H9 (cell line): ENCODE measurements at regions not wholly inside any gene's neighbourhood (a gene's known extent, or its start where the extent isn't known, plus 50 kb on each side); places are given as distances from the start of the nearest gene placed in this dataset.
A peak's percentile ranks its signal among the peaks of the same experiment; 100 is the strongest.

Experiments used
- DNase-seq: peaks from one replicate; pipeline ENCODE4 v3.0.0-alpha.2; 2017
- H2AFZ ChIP-seq: one replicate; pipeline ENCODE4 v1.6.1; 2013; ENCODE audit warnings: mild to moderate bottlenecking, low read length, control low read depth, moderate library complexity
- H2AK5ac ChIP-seq: 2 replicates; pipeline ENCODE4 v1.6.1; 2013; ENCODE audit warnings: low read length, control low read depth, mixed read lengths; ENCODE audit not compliant: insufficient read length
- H2BK120ac ChIP-seq: one replicate; pipeline ENCODE4 v1.6.1; 2013; ENCODE audit warnings: low read depth, mild to moderate bottlenecking, low read length, control low read depth, inconsistent platforms; ENCODE audit not compliant: poor library complexity, severe bottlenecking
- H2BK12ac ChIP-seq: 2 replicates; pipeline ENCODE4 v1.6.1; 2013; ENCODE audit warnings: low read length, control low read depth, mixed read lengths, low read depth; ENCODE audit not compliant: insufficient read length
- H2BK15ac ChIP-seq: 2 replicates; pipeline ENCODE4 v1.6.1; 2013; ENCODE audit warnings: low read depth, low read length, control low read depth
- H2BK20ac ChIP-seq: one replicate; pipeline ENCODE4 v1.6.1; 2013; ENCODE audit warnings: low read depth, mild to moderate bottlenecking, low read length, control low read depth, inconsistent platforms; ENCODE audit not compliant: poor library complexity, severe bottlenecking
- H2BK5ac ChIP-seq: 2 replicates; pipeline ENCODE4 v1.6.1; 2013; ENCODE audit warnings: low read length, control low read depth, mixed read lengths; ENCODE audit not compliant: insufficient read length
- H3K14ac ChIP-seq: 2 replicates; pipeline ENCODE4 v1.6.1; 2013; ENCODE audit warnings: low read length, control low read depth; ENCODE audit not compliant: insufficient read depth
- H3K18ac ChIP-seq: 2 replicates; pipeline ENCODE4 v1.6.1; 2013; ENCODE audit warnings: low read depth, mild to moderate bottlenecking, mixed read lengths, low read length, control low read depth; ENCODE audit not compliant: insufficient read length
- H3K23ac ChIP-seq: 2 replicates; pipeline ENCODE4 v1.6.1; 2013; ENCODE audit warnings: low read length, control low read depth, mixed read lengths, low read depth; ENCODE audit not compliant: insufficient read length
- H3K23me2 ChIP-seq: 2 replicates; pipeline ENCODE4 v1.6.1; 2013; ENCODE audit warnings: low read depth, mild to moderate bottlenecking, mixed read lengths, low read length, control low read depth; ENCODE audit not compliant: insufficient read length, poor library complexity, severe bottlenecking
- H3K27ac ChIP-seq: 2 replicates; pipeline ENCODE4 v1.5.1; 2013; ENCODE audit warnings: low read length, control low read depth, mixed read lengths, low read depth; ENCODE audit not compliant: insufficient read length
- H3K27me3 ChIP-seq: 2 replicates; pipeline ENCODE4 v1.6.1; 2013; ENCODE audit warnings: low read length, control low read depth, inconsistent platforms; ENCODE audit not compliant: insufficient read depth
- H3K4ac ChIP-seq: 2 replicates; pipeline ENCODE4 v1.6.1; 2013; ENCODE audit warnings: low read depth, mild to moderate bottlenecking, control low read depth, inconsistent platforms, low read length, moderate library complexity
- H3K4me1 ChIP-seq: 2 replicates; pipeline ENCODE4 v1.6.1; 2013; ENCODE audit warnings: low read length, control low read depth, inconsistent platforms; ENCODE audit not compliant: insufficient read depth
- H3K4me2 ChIP-seq: 2 replicates; pipeline ENCODE4 v1.6.1; 2013; ENCODE audit warnings: low read length, control low read depth, mixed read lengths; ENCODE audit not compliant: insufficient read length, insufficient read depth
- H3K56ac ChIP-seq: 2 replicates; pipeline ENCODE4 v1.6.1; 2013; ENCODE audit warnings: low read depth, mild to moderate bottlenecking, mixed read lengths, low read length, control low read depth; ENCODE audit not compliant: insufficient read length
- H3K79me1 ChIP-seq: 2 replicates; pipeline ENCODE4 v1.6.1; 2013; ENCODE audit warnings: low read depth, mild to moderate bottlenecking, moderate library complexity, low read length, control low read depth, inconsistent platforms; ENCODE audit not compliant: insufficient read depth, poor library complexity, severe bottlenecking
- H3K79me2 ChIP-seq: 2 replicates; pipeline ENCODE4 v1.6.1; 2013; ENCODE audit warnings: low read length, control low read depth, inconsistent platforms; ENCODE audit not compliant: insufficient read depth
- H3K9ac ChIP-seq: 2 replicates; pipeline ENCODE4 v1.6.1; 2013; ENCODE audit warnings: low read length, control low read depth, mixed read lengths; ENCODE audit not compliant: insufficient read length; ENCODE audit errors: extremely low read depth
- H3K9me3 ChIP-seq: one replicate; pipeline ENCODE4 v1.6.1; 2013; ENCODE audit warnings: low read depth, low read length, inconsistent platforms; ENCODE audit not compliant: control insufficient read depth
- H3T11ph ChIP-seq: one replicate; pipeline ENCODE4 v1.6.1; 2013; ENCODE audit warnings: mild to moderate bottlenecking, low read length, control low read depth, inconsistent platforms
- H4K20me1 ChIP-seq: one replicate; pipeline ENCODE4 v1.6.1; 2013; ENCODE audit not compliant: control insufficient read depth, insufficient read length, insufficient read depth
- H4K5ac ChIP-seq: 2 replicates; pipeline ENCODE4 v1.6.1; 2013; ENCODE audit warnings: low read depth, mild to moderate bottlenecking, mixed read lengths, low read length, control low read depth; ENCODE audit not compliant: insufficient read length
- H4K8ac ChIP-seq: replicated peaks from 2 replicates; pipeline ENCODE4 v1.6.1; 2013; ENCODE audit warnings: low read length, control low read depth, mixed read lengths, low read depth; ENCODE audit not compliant: insufficient read length
- H4K91ac ChIP-seq: 2 replicates; pipeline ENCODE4 v1.6.1; 2013; ENCODE audit warnings: low read depth, mild to moderate bottlenecking, moderate library complexity, mixed read lengths, low read length, control low read depth; ENCODE audit not compliant: insufficient read length
- H3K27ac Mint-ChIP-seq, 3 experiments: 2 replicates in 2 of 3; 3 replicates in 1 of 3; pipeline ENCODE4 v1.8.0; 2020 to 2021; ENCODE audit warnings: mixed read lengths in 3 of 3, mild to moderate bottlenecking in 1 of 3, moderate library complexity in 1 of 3
- H3K27me3 Mint-ChIP-seq: 2 replicates; pipeline ENCODE4 v1.8.0; 2021; ENCODE audit warnings: low read depth, mild to moderate bottlenecking, moderate library complexity, mixed read lengths
- H3K36me3 Mint-ChIP-seq, 3 experiments: 2 replicates in 2 of 3; 3 replicates in 1 of 3; pipeline ENCODE4 v1.8.0; 2020 to 2021; ENCODE audit warnings: low read depth in 3 of 3, mixed read lengths in 3 of 3; ENCODE audit not compliant: insufficient read depth in 1 of 3
- H3K4me1 Mint-ChIP-seq, 2 experiments: 2 replicates each; pipeline ENCODE4 v1.8.0; 2020; ENCODE audit warnings: mixed read lengths in 2 of 2
- H3K4me3 Mint-ChIP-seq, 2 experiments: 2 replicates in 1 of 2; 3 replicates in 1 of 2; pipeline ENCODE4 v1.8.0; 2020 to 2021; ENCODE audit warnings: mild to moderate bottlenecking in 2 of 2, mixed read lengths in 2 of 2, moderate library complexity in 1 of 2
- H3K9me3 Mint-ChIP-seq, 2 experiments: 2 replicates in 1 of 2; 3 replicates in 1 of 2; pipeline ENCODE4 v1.8.0; 2020; ENCODE audit warnings: mild to moderate bottlenecking in 2 of 2, mixed read lengths in 2 of 2, moderate library complexity in 1 of 2
- WGBS: extraction: QIAGEN DNeasy Blood & Tissue Kit; methylation state at CpG from one replicate; pipeline ENCODE4 v1.1.7; 2013; ENCODE audit warnings: missing lambda C conversion rate, low lambda C conversion rate, mixed read lengths; ENCODE audit not compliant: insufficient read length; ENCODE audit errors: extremely low coverage; 5-methylcytosine and 5-hydroxymethylcytosine counted together
- TF ChIP-seq, protein P1 (sequence below): fragments of 200-600 bp; sonication (generic); conservative IDR thresholded peaks from 3 replicates; pipeline ENCODE4 v1.8.0; 2021; ENCODE audit warnings: antibody characterized with exemption, mild to moderate bottlenecking

- H3K79me1 ChIP-seq, result no peaks in the 10 kb centered on the region
- no peak overlapping the region for H3T11ph ChIP-seq
- no peaks in the 10 kb centered on the region for H3K9me3 ChIP-seq
- no CpG with 5 or more reads among the region's 2 CpGs for WGBS
- no peak overlapping the region for H2AK5ac ChIP-seq
- H3K4me2 ChIP-seq, result no peak overlapping the region
- no peaks in the 10 kb centered on the region for H3K27me3 Mint-ChIP-seq
- no peak overlapping the region for H3K4ac ChIP-seq
- no peaks in the 10 kb centered on the region; a peak in 3 of 7 replicates for H3K36me3 Mint-ChIP-seq
- H4K20me1 ChIP-seq, result no peaks in the 10 kb centered on the region
- no peaks in the 10 kb centered on the region for H3K27me3 ChIP-seq
- H3K4me1 ChIP-seq, result no peaks in the 10 kb centered on the region
- no peak overlapping the region for H2BK120ac ChIP-seq
- H3K14ac ChIP-seq, result no peak overlapping the region
- H3K4me1 Mint-ChIP-seq, result peaks cover 7 to 9% of the 10 kb centered on the region in 2 experiments
- no peak overlapping the region for H3K18ac ChIP-seq
- H4K5ac ChIP-seq, result no peak overlapping the region
- H3K56ac ChIP-seq, result no peak overlapping the region
- H2BK12ac ChIP-seq, result no peak overlapping the region
- no peak overlapping the region for H2BK5ac ChIP-seq
- no peak overlapping the region for H4K91ac ChIP-seq
- H3K27ac ChIP-seq, result no peak overlapping the region
- peak overlapping the region in 1 of 3 experiments; percentile 30; a peak in 1 of 7 replicates for H3K27ac Mint-ChIP-seq
- H3K23me2 ChIP-seq, result no peaks in the 10 kb centered on the region
- no peak overlapping the region for H2AFZ ChIP-seq
- no peaks in the 10 kb centered on the region for H3K9me3 Mint-ChIP-seq
- TF ChIP-seq, protein P1, sequence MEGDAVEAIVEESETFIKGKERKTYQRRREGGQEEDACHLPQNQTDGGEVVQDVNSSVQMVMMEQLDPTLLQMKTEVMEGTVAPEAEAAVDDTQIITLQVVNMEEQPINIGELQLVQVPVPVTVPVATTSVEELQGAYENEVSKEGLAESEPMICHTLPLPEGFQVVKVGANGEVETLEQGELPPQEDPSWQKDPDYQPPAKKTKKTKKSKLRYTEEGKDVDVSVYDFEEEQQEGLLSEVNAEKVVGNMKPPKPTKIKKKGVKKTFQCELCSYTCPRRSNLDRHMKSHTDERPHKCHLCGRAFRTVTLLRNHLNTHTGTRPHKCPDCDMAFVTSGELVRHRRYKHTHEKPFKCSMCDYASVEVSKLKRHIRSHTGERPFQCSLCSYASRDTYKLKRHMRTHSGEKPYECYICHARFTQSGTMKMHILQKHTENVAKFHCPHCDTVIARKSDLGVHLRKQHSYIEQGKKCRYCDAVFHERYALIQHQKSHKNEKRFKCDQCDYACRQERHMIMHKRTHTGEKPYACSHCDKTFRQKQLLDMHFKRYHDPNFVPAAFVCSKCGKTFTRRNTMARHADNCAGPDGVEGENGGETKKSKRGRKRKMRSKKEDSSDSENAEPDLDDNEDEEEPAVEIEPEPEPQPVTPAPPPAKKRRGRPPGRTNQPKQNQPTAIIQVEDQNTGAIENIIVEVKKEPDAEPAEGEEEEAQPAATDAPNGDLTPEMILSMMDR, result no peak
- H3K9ac ChIP-seq, result no peak overlapping the region
- H2BK15ac ChIP-seq, result no peak overlapping the region
- no peak overlapping the region for H3K23ac ChIP-seq
- no peaks in the 10 kb centered on the region for H3K79me2 ChIP-seq
- no peak overlapping the region for H2BK20ac ChIP-seq
- no peak for DNase-seq
- no peak overlapping the region for H3K4me3 Mint-ChIP-seq
- H4K8ac ChIP-seq, result no peak overlapping the region
Observed at GRCh38 chr3:141421186-141421585, 52.9 kb downstream of the ZBTB38 start.
